VCaP (cell line): ENCODE measurements at regions not wholly inside any gene's neighbourhood (a gene's known extent, or its start where the extent isn't known, plus 50 kb on each side); places are given as distances from the start of the nearest gene placed in this dataset.

Experiments
- H3K27ac ChIP-seq: fragments of 450-650 bp; 2 replicates; pipeline ENCODE4 v1.5.1; 2017
- TF ChIP-seq, protein P1 (sequence below): fragments of 450-650 bp; conservative IDR thresholded peaks from 2 replicates; pipeline ENCODE4 v1.5.1; 2017; ENCODE audit warnings: mild to moderate bottlenecking, moderate library complexity

DNA sequence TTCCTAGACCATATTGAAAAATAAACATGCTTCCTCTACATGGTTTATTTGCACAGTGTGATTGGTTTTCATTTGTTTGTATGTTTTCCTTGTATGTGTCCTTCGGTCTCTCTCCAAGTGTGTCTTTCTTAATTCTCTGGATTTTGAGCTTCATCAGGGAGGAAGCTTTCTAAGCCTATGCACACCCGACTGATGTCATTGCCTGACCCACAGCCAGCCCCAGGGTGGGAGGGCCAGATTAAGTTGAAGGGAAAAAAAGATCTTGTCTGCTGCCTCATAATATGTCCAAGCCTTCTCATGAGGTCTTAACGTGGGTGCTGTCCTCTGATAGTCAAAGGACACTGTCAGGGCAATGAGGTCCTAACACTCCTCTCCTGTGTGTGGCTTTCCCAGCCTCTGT, 115.2 kb downstream of the MARCHF4 start:
- H3K27ac ChIP-seq, result peak overlapping the region; percentile 14; the same call in 1 of the 2 replicates
- TF ChIP-seq, protein P1, sequence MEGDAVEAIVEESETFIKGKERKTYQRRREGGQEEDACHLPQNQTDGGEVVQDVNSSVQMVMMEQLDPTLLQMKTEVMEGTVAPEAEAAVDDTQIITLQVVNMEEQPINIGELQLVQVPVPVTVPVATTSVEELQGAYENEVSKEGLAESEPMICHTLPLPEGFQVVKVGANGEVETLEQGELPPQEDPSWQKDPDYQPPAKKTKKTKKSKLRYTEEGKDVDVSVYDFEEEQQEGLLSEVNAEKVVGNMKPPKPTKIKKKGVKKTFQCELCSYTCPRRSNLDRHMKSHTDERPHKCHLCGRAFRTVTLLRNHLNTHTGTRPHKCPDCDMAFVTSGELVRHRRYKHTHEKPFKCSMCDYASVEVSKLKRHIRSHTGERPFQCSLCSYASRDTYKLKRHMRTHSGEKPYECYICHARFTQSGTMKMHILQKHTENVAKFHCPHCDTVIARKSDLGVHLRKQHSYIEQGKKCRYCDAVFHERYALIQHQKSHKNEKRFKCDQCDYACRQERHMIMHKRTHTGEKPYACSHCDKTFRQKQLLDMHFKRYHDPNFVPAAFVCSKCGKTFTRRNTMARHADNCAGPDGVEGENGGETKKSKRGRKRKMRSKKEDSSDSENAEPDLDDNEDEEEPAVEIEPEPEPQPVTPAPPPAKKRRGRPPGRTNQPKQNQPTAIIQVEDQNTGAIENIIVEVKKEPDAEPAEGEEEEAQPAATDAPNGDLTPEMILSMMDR, result no peak
